Right lobe of liver (tissue), 6 donors: ENCODE measurements at regions not wholly inside any gene's neighbourhood (a gene's known extent, or its start where the extent isn't known, plus 50 kb on each side); places are given as distances from the start of the nearest gene placed in this dataset.
A peak's percentile ranks its signal among the peaks of the same experiment; 100 is the strongest.

Source experiments
- ATAC-seq, 4 donors: fragments of 200-7000 bp; cut with Tn5 transposase; one replicate each; pipeline ENCODE4 v1.9.1; 2020; ENCODE audit warnings: mild to moderate bottlenecking in 4 of 4, moderate library complexity in 4 of 4
- DNase-seq, 3 donors: peaks; one replicate each; pipeline ENCODE4 v3.0.0-alpha.2; 2020
- H3K27ac ChIP-seq, 3 donors: fragments of 200-600 bp; one replicate each; pipeline ENCODE4 v1.8.0; 2022
- H3K27me3 ChIP-seq, 2 donors: fragments of 200-600 bp; one replicate each; pipeline ENCODE4 v1.8.0; 2022
- H3K36me3 ChIP-seq, 4 donors: fragments of 200-600 bp; sonication (generic) in 1 of 4; one replicate each; pipeline versions ENCODE4 v1.5.1 to v1.8.0; 2017 to 2022; ENCODE audit warnings: control low read depth in 1 of 4
- H3K4me1 ChIP-seq, 4 donors: fragments of 200-600 bp; sonication (generic) in 1 of 4; one replicate each; pipeline versions ENCODE4 v1.5.1 to v1.8.0; 2017 to 2022; ENCODE audit warnings: control low read depth in 1 of 4
- H3K4me3 ChIP-seq, 3 donors: fragments of 200-600 bp; one replicate each; pipeline ENCODE4 v1.8.0; 2022
- H3K9me3 ChIP-seq, 4 donors: fragments of 200-600 bp; sonication (generic) in 1 of 4; one replicate each; pipeline versions ENCODE4 v1.5.1 to v1.8.0; 2017 to 2022; ENCODE audit warnings: control low read depth in 1 of 4
- POLR2A ChIP-seq: fragments of 450-650 bp; IDR thresholded peaks from one replicate; pipeline ENCODE4 v1.6.1; 2017; ENCODE audit warnings: antibody characterized with exemption, mild to moderate bottlenecking
- WGBS: methylation state at CpG from one replicate; pipeline ENCODE4 v1.1.6; 2018; ENCODE audit warnings: low coverage, low lambda C conversion rate; ENCODE audit not compliant: insufficient coverage; ENCODE audit errors: missing lambda C conversion rate; 5-methylcytosine and 5-hydroxymethylcytosine counted together
- intact Hi-C, 2 donors: fragments of 100-400 bp; cut with DNase I; formaldehyde crosslinking; loops; one replicate each; pipeline versions ENCODE4 v1.11.2 to v1.14.1; 2022
- microRNA-seq, 2 donors: library from miRNA; unstranded; fragments of <30 nt; microRNA quantifications; one replicate each; pipeline ENCODE4, GENCODE V29; 2019 to 2020
- small RNA-seq, 2 experiments: library from RNA; depleted of rRNA; stranded (forward); fragments of <200 nt; gene quantifications; one replicate each; pipeline ENCODE3, GENCODE V24; 2016
- TF ChIP-seq, protein P1 (sequence below), 4 donors: fragments of 200-600 bp in 3 of 4; fragments of 450-650 bp in 1 of 4; IDR thresholded peaks; one replicate each; pipeline versions ENCODE4 v1.5.1 to v1.8.0; 2016 to 2022; ENCODE audit warnings: antibody characterized with exemption in 4 of 4, mild to moderate bottlenecking in 2 of 4
- donor health status: DM: no; HTN: yes; CAD: no.
- donor health status: DM: no; HTN: no; CAD: no.
- donor health status: DM: no; HTN: no; CAD: no.
- donor health status: DM: no; HTN: yes; CAD: no.
- donor health status: DM: no; HTN: yes; CAD: no.

DNA sequence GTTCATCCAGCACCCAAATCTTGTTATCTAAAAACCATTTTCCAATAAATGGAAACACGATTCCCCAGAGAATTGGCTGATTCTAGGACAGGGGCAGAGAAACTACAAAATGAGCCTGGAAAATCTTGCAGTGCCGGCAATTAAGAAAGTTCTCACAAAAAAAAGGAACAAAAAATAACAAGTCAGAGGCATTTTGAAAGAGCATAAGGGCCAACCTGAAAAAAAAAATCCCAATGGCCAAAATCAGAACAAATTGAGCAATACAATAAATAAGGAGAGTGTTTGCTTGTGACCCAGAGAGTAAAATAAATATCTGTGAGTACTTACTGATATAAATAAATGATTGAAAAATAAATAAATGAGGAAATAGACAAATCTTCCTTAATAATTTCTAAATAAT is 55.1 kb upstream of the S1PR3 start:
- 24% methylated on average over 2 of the region's 2 CpGs for WGBS
- Histone ChIP-seq H3K4me1 (peaks cover 0 to 16% (median 0%) of the 10 kb centered on the region in 4 donors), H3K36me3 (no peaks in the 10 kb centered on the region), H3K9me3 (no peaks in the 10 kb centered on the region), H3K27me3 (peaks cover 0 to 3% of the 10 kb centered on the region in 2 donors), H3K27ac (no peak overlapping the region), H3K4me3 (no peak overlapping the region)
- intact Hi-C loops, result no loop called here
- ATAC-seq, result peak in 3 of 4 donors; percentile 55 to 67 (median 56)
- DNase-seq, result no peak
- TF ChIP-seq, protein P1, sequence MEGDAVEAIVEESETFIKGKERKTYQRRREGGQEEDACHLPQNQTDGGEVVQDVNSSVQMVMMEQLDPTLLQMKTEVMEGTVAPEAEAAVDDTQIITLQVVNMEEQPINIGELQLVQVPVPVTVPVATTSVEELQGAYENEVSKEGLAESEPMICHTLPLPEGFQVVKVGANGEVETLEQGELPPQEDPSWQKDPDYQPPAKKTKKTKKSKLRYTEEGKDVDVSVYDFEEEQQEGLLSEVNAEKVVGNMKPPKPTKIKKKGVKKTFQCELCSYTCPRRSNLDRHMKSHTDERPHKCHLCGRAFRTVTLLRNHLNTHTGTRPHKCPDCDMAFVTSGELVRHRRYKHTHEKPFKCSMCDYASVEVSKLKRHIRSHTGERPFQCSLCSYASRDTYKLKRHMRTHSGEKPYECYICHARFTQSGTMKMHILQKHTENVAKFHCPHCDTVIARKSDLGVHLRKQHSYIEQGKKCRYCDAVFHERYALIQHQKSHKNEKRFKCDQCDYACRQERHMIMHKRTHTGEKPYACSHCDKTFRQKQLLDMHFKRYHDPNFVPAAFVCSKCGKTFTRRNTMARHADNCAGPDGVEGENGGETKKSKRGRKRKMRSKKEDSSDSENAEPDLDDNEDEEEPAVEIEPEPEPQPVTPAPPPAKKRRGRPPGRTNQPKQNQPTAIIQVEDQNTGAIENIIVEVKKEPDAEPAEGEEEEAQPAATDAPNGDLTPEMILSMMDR (IDR thresholded peaks at IDR 0.05), result no peak
- TF ChIP-seq POLR2A, result no peak

DNA sequence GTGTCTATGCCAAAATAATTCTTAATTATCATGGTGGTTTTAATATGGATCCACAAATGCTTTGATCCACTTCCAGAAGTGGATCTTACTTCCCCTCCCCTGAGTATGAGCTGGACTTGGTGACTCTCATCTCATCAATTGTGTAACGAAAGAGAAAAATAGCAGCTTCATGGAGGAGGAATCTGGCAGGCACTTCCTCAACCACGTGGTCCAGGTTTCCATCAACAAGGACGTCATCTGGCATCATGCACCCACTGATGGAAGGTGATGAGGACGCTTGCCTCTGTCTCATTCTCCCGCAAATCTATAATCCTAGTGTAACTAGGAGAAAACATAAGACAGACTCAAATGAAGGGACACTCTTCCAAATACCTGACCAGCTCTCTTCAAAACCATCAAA is 54.6 kb upstream of the S1PR3 start:
- ATAC-seq (peak in 2 of 4 donors; percentile 51 to 57), DNase-seq (no peak)
- H3K9me3 ChIP-seq, result no peaks in the 10 kb centered on the region
- H3K4me3 ChIP-seq, result no peak overlapping the region
- TF ChIP-seq, protein P1 (IDR thresholded peaks at IDR 0.05), result no peak
- TF ChIP-seq POLR2A, result no peak
- WGBS, result 25% methylated on average over 2 of the region's 5 CpGs
- peaks cover 0 to 16% (median 0%) of the 10 kb centered on the region in 4 donors for H3K4me1 ChIP-seq
- H3K27me3 ChIP-seq, result peaks cover 0 to 3% of the 10 kb centered on the region in 2 donors
- intact Hi-C loops, result no loop called here
- no peak overlapping the region for H3K27ac ChIP-seq
- no peaks in the 10 kb centered on the region for H3K36me3 ChIP-seq

GRCh38 chr9:88937248-88937647 is 54.0 kb upstream of the S1PR3 start:
- intact Hi-C loops, result no loop called here

DNA sequence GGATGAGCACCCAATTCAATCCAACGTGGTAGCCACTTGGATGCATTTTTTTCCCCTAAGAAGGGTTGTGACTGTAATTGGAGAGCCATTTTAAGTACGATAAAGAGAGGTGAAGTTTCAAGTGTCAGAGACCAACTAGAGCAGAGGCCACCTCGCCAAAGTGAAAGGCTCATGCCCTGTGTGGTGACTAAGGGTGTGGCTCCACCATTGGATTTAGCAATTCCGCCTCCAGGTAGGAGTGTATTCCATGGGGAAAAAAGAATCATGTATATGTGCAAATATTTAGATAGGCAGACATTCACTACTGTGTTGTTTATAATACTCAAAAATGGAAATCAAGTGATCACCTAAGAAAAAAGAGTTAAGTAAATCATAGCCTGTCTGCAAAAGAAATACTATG is 53.1 kb upstream of the S1PR3 start:
- Histone ChIP-seq H3K36me3 (no peaks in the 10 kb centered on the region), H3K9me3 (no peaks in the 10 kb centered on the region), H3K27ac (no peak overlapping the region), H3K27me3 (no peaks in the 10 kb centered on the region), H3K4me1 (peaks cover 0 to 16% (median 0%) of the 10 kb centered on the region in 4 donors), H3K4me3 (no peak overlapping the region)
- no peak for ATAC-seq
- DNase-seq, result no peak
- TF ChIP-seq POLR2A, result no peak
- TF ChIP-seq, protein P1 (IDR thresholded peaks at IDR 0.05), result no peak
- intact Hi-C loops, result no loop called here
- 58% methylated on average over 4 of the region's 4 CpGs for WGBS

More at GRCh38 chr9:88937248-88937647, 54.0 kb upstream of the S1PR3 start:
- no peaks in the 10 kb centered on the region for H3K9me3 ChIP-seq
- H3K27me3 ChIP-seq, result peaks cover 0 to 3% of the 10 kb centered on the region in 2 donors
- H3K4me3 ChIP-seq, result no peak overlapping the region
- no peak overlapping the region for H3K27ac ChIP-seq
- no peaks in the 10 kb centered on the region for H3K36me3 ChIP-seq
- DNase-seq, result no peak
- peaks cover 0 to 16% (median 0%) of the 10 kb centered on the region in 4 donors for H3K4me1 ChIP-seq
- TF ChIP-seq POLR2A, result no peak
- TF ChIP-seq, protein P1 (IDR thresholded peaks at IDR 0.05), result no peak
- ATAC-seq, result no peak
- WGBS, result 11% methylated on average over 2 of the region's 3 CpGs

Small RNAs in the stretch of these regions (microRNA-seq; reads per million reads assigned to microRNA genes)
- 0 reads per million in 2 donors for gene MIR4289

Small RNAs in the stretch of these regions (small RNA-seq; reads per million reads assigned to genes)
- gene MIR4289, result 0 reads per million in 2 experiments
